ENCODE measurements at regions not wholly inside any gene's neighbourhood (a gene's known extent, or its start where the extent isn't known, plus 50 kb on each side); places are given as distances from the start of the nearest gene placed in this dataset.
A peak's percentile ranks its signal among the peaks of the same experiment; 100 is the strongest.
"Not testable (repeated sequence)": the region's sequence is repeated elsewhere in the genome, so short reads cannot be mapped to it uniquely, and the experiment has no call there.

- not testable (repeated sequence) for H3K4me1 Mint-ChIP-seq; H3K9me3 Mint-ChIP-seq; H3K36me3 Mint-ChIP-seq; H3K4me3 Mint-ChIP-seq; H3K27ac Mint-ChIP-seq; ATAC-seq (replicated peaks); DNase-seq; H3K27me3 Mint-ChIP-seq
Observed at GRCh38 chr2:87956613-87957012, 59.7 kb downstream of the RNU2-63P start.

- H3K9me3 Mint-ChIP-seq, DNase-seq, H3K27ac Mint-ChIP-seq, H3K36me3 Mint-ChIP-seq, H3K4me3 Mint-ChIP-seq, H3K4me1 Mint-ChIP-seq, H3K27me3 Mint-ChIP-seq: not testable (repeated sequence)
- peak; percentile 78 to 85 for ATAC-seq (replicated peaks)
Observed at GRCh38 chr2:87949008-87949407, 67.3 kb downstream of the RNU2-63P start.

GRCh38 chr2:87946644-87947370 lies 69.5 kb downstream of the RNU2-63P start:
- H3K9me3 Mint-ChIP-seq, H3K27ac Mint-ChIP-seq, H3K4me1 Mint-ChIP-seq, H3K4me3 Mint-ChIP-seq, DNase-seq, H3K36me3 Mint-ChIP-seq, H3K27me3 Mint-ChIP-seq: not testable (repeated sequence)
- ATAC-seq (replicated peaks) = peak; percentile 33 to 54

GRCh38 chr2:87939299-87939698 lies 77.0 kb downstream of the RNU2-63P start:
- DNase-seq; H3K4me3 Mint-ChIP-seq; ATAC-seq (replicated peaks); H3K36me3 Mint-ChIP-seq; H3K27ac Mint-ChIP-seq; H3K27me3 Mint-ChIP-seq; H3K9me3 Mint-ChIP-seq; H3K4me1 Mint-ChIP-seq: not testable (repeated sequence)

GRCh38 chr2:87919023-87919665 lies 93.5 kb upstream of the RGPD2 start:
- not testable (repeated sequence) for H3K36me3 Mint-ChIP-seq; H3K4me3 Mint-ChIP-seq; H3K9me3 Mint-ChIP-seq; H3K27me3 Mint-ChIP-seq; H3K4me1 Mint-ChIP-seq; H3K27ac Mint-ChIP-seq; ATAC-seq (replicated peaks); DNase-seq

- H3K36me3 Mint-ChIP-seq; H3K4me3 Mint-ChIP-seq; H3K27ac Mint-ChIP-seq; H3K4me1 Mint-ChIP-seq; H3K27me3 Mint-ChIP-seq; ATAC-seq (replicated peaks); DNase-seq; H3K9me3 Mint-ChIP-seq: not testable (repeated sequence)
Observed at GRCh38 chr2:87917194-87917593, 91.6 kb upstream of the RGPD2 start.

GRCh38 chr2:87910848-87911247 lies 85.3 kb upstream of the RGPD2 start:
- ATAC-seq (replicated peaks); DNase-seq; H3K9me3 Mint-ChIP-seq; H3K4me1 Mint-ChIP-seq; H3K36me3 Mint-ChIP-seq; H3K4me3 Mint-ChIP-seq; H3K27ac Mint-ChIP-seq; H3K27me3 Mint-ChIP-seq: not testable (repeated sequence)

- H3K4me3 Mint-ChIP-seq, H3K4me1 Mint-ChIP-seq, H3K27me3 Mint-ChIP-seq, H3K36me3 Mint-ChIP-seq, H3K9me3 Mint-ChIP-seq, H3K27ac Mint-ChIP-seq, DNase-seq: not testable (repeated sequence)
- ATAC-seq (replicated peaks) = peak in 1 of 2 donors; percentile 47
Observed at GRCh38 chr2:87909042-87909441, 83.4 kb upstream of the RGPD2 start.

GRCh38 chr2:87907556-87908099 lies 82.0 kb upstream of the RGPD2 start:
- ATAC-seq (replicated peaks); H3K27me3 Mint-ChIP-seq; H3K9me3 Mint-ChIP-seq; H3K27ac Mint-ChIP-seq; H3K4me1 Mint-ChIP-seq; H3K4me3 Mint-ChIP-seq; DNase-seq; H3K36me3 Mint-ChIP-seq: not testable (repeated sequence)

GRCh38 chr2:87903242-87904114 lies 77.9 kb upstream of the RGPD2 start:
- H3K4me1 Mint-ChIP-seq; ATAC-seq (replicated peaks); H3K4me3 Mint-ChIP-seq; H3K9me3 Mint-ChIP-seq; DNase-seq; H3K27ac Mint-ChIP-seq; H3K36me3 Mint-ChIP-seq; H3K27me3 Mint-ChIP-seq: not testable (repeated sequence)

- not testable (repeated sequence) for H3K27me3 Mint-ChIP-seq; H3K27ac Mint-ChIP-seq; ATAC-seq (replicated peaks); H3K4me3 Mint-ChIP-seq; H3K36me3 Mint-ChIP-seq; H3K4me1 Mint-ChIP-seq; DNase-seq; H3K9me3 Mint-ChIP-seq
Observed at GRCh38 chr2:87883659-87884058, 58.1 kb upstream of the RGPD2 start.

Measured in stimulated activated naive B cell treated with anti-CD40 and anti-IgM and Interleukin-4, amounts not matched to agents 10 μg/mL and 1 μg/mL and 100 μg/mL, for 72 hours (primary cell).